HFFc6 (cell line): ENCODE measurements at regions not wholly inside any gene's neighbourhood (a gene's known extent, or its start where the extent isn't known, plus 50 kb on each side); places are given as distances from the start of the nearest gene placed in this dataset.

ENCODE experiments used
- DNase-seq: peaks from one replicate; pipeline ENCODE4 v3.0.0-alpha.2; 2018
- H3K27ac Mint-ChIP-seq: 2 replicates; pipeline ENCODE4 v1.8.0; 2020; ENCODE audit warnings: mild to moderate bottlenecking, mixed read lengths
- H3K27me3 Mint-ChIP-seq: 2 replicates; pipeline ENCODE4 v1.8.0; 2021; ENCODE audit warnings: mild to moderate bottlenecking, moderate library complexity, mixed read lengths; ENCODE audit not compliant: insufficient read depth
- H3K36me3 Mint-ChIP-seq: 2 replicates; pipeline ENCODE4 v1.8.0; 2021; ENCODE audit warnings: low read depth, mixed read lengths
- H3K4me1 Mint-ChIP-seq: 2 replicates; pipeline ENCODE4 v1.8.0; 2020; ENCODE audit warnings: low read depth, mixed read lengths
- H3K4me3 Mint-ChIP-seq: 2 replicates; pipeline ENCODE4 v1.8.0; 2020; ENCODE audit warnings: mild to moderate bottlenecking, moderate library complexity, mixed read lengths
- H3K9me3 Mint-ChIP-seq: 2 replicates; pipeline ENCODE4 v1.8.0; 2020; ENCODE audit warnings: mild to moderate bottlenecking, mixed read lengths
- CTCF ChIP-seq: fragments of 200-600 bp; sonication (generic); IDR thresholded peaks from 2 replicates; pipeline ENCODE4 v1.5.0; 2021; ENCODE audit warnings: antibody characterized with exemption, mild to moderate bottlenecking

- no peak for TF ChIP-seq CTCF
- H3K27ac Mint-ChIP-seq, result no peak overlapping the region
- peaks cover 26% of the 10 kb centered on the region for H3K27me3 Mint-ChIP-seq
- peaks cover 11% of the 10 kb centered on the region for H3K36me3 Mint-ChIP-seq
- H3K4me3 Mint-ChIP-seq, result no peak overlapping the region
- no peaks in the 10 kb centered on the region for H3K4me1 Mint-ChIP-seq
- peaks cover 14% of the 10 kb centered on the region for H3K9me3 Mint-ChIP-seq
- no peak for DNase-seq
These were observed 128.9 kb downstream of the AQP9 start for GRCh38 chr15:58267051-58267450.

GRCh38 chr15:58268746-58269267 lies 130.6 kb downstream of the AQP9 start:
- Mint-ChIP-seq H3K27ac (no peak overlapping the region), H3K4me3 (no peak overlapping the region), H3K4me1 (no peaks in the 10 kb centered on the region)

GRCh38 chr15:58269455-58270414 lies 131.6 kb downstream of the AQP9 start:
- no peaks in the 10 kb centered on the region for H3K4me1 Mint-ChIP-seq
- TF ChIP-seq CTCF, result peak; percentile 83
- peaks cover 11% of the 10 kb centered on the region for H3K36me3 Mint-ChIP-seq
- H3K27me3 Mint-ChIP-seq, result peaks cover 16% of the 10 kb centered on the region
- H3K27ac Mint-ChIP-seq, result no peak overlapping the region
- peaks cover 14% of the 10 kb centered on the region for H3K9me3 Mint-ChIP-seq
- peak; percentile 30 for DNase-seq
- no peak overlapping the region for H3K4me3 Mint-ChIP-seq

More at GRCh38 chr15:58268746-58269267, 130.6 kb downstream of the AQP9 start:
- peaks cover 19% of the 10 kb centered on the region for H3K27me3 Mint-ChIP-seq
- no peak for TF ChIP-seq CTCF
- peaks cover 11% of the 10 kb centered on the region for H3K36me3 Mint-ChIP-seq
- peaks cover 14% of the 10 kb centered on the region for H3K9me3 Mint-ChIP-seq
- no peak for DNase-seq

GRCh38 chr15:58271410-58271809 lies 133.2 kb downstream of the AQP9 start:
- DNase-seq, result no peak
- Mint-ChIP-seq H3K27me3 (peaks cover 8% of the 10 kb centered on the region), H3K4me1 (no peaks in the 10 kb centered on the region), H3K36me3 (peaks cover 11% of the 10 kb centered on the region), H3K9me3 (peaks cover 14% of the 10 kb centered on the region), H3K4me3 (no peak overlapping the region), H3K27ac (no peak overlapping the region)
- no peak for TF ChIP-seq CTCF

- no peaks in the 10 kb centered on the region for H3K4me1 Mint-ChIP-seq
- peaks cover 14% of the 10 kb centered on the region for H3K9me3 Mint-ChIP-seq
- H3K4me3 Mint-ChIP-seq, result no peak overlapping the region
- DNase-seq, result no peak
- H3K36me3 Mint-ChIP-seq, result peaks cover 11% of the 10 kb centered on the region
- no peak overlapping the region for H3K27ac Mint-ChIP-seq
- TF ChIP-seq CTCF, result no peak
- peaks cover 3% of the 10 kb centered on the region; the same call in 1 of the 2 replicates for H3K27me3 Mint-ChIP-seq
These were observed 134.9 kb downstream of the AQP9 start for GRCh38 chr15:58273104-58273503.
